Loucy (cell line): ENCODE measurements at regions not wholly inside any gene's neighbourhood (a gene's known extent, or its start where the extent isn't known, plus 50 kb on each side); places are given as distances from the start of the nearest gene placed in this dataset.

Experiments used
- CTCF ChIP-seq: fragments of 200-600 bp; sonication (generic); conservative IDR thresholded peaks from 2 replicates; pipeline ENCODE4 v1.5.1; 2014; ENCODE audit warnings: mild to moderate bottlenecking, antibody characterized with exemption, low read length
- EZH2phosphoT487 ChIP-seq: fragments of 200-600 bp; IDR thresholded peaks from 2 replicates; pipeline ENCODE4 v1.6.1; 2018; ENCODE audit warnings: antibody characterized with exemption, mild to moderate bottlenecking, moderate library complexity, borderline replicate concordance

- no peak for TF ChIP-seq CTCF
- no peak for TF ChIP-seq EZH2phosphoT487
Measured at GRCh38 chr16:59195242-59195641, 461.1 kb upstream of the GOT2 start.
